K562 (cell line): ENCODE measurements at regions not wholly inside any gene's neighbourhood (a gene's known extent, or its start where the extent isn't known, plus 50 kb on each side); places are given as distances from the start of the nearest gene placed in this dataset.

ENCODE experiments used
- ATAC-seq: fragments of 200-7000 bp; cut with Tn5 transposase; 3 replicates; pipeline ENCODE4 v1.9.1; 2020; ENCODE audit warnings: moderate library complexity
- BruUV-seq: library from RNA; stranded (reverse); fragments of 400-500 nt; replicated peaks from 2 replicates; lab custom pipeline; 2021; lab: Mats Ljungman, UMichigan
- CTCF ChIA-PET: fragments of 300-600 bp; formaldehyde crosslinking; extraction: SDS; loops from one replicate; lab custom pipeline; 2021; ENCODE audit warnings: low intra/inter-chr PET ratio; lab: Yijun Ruan, JAX
- POLR2A ChIA-PET: fragments of 300-600, 350-650 bp; sonication (Branson Sonifier 250); formaldehyde crosslinking; extraction: SDS; loops from one replicate; lab custom pipeline; 2021; ENCODE audit warnings: antibody characterized with exemption, inconsistent platforms; lab: Yijun Ruan, JAX
- DNase-seq, 4 experiments: peaks; one replicate each; pipeline versions ENCODE4 v3.0.0 to v3.0.0-alpha.2; 2011 to 2018; ENCODE audit warnings: low spot score in 3 of 4, mixed read lengths in 3 of 4; ENCODE audit errors: extremely low read depth in 1 of 4
- FAIRE-seq: peaks from 2 replicates; lab custom pipeline; 2011; peaks lifted over from hg19 to GRCh38; lab: Jason Lieb, UNC
- H2AFZ ChIP-seq: 2 replicates; pipeline ENCODE4 v1.6.0; 2011; ENCODE audit warnings: low read depth, low read length, control low read depth, inconsistent platforms
- H3K27ac ChIP-seq: fragments of 200-600 bp; 3 replicates; pipeline ENCODE4 v1.8.0; 2011; ENCODE audit warnings: low read depth, mild to moderate bottlenecking, control low read depth, inconsistent platforms, low read length, moderate library complexity, mixed read lengths; ENCODE audit errors: extremely low read depth
- H3K27me3 ChIP-seq, 2 experiments: fragments of 300-600 bp in 1 of 2; 2 replicates in 1 of 2; 3 replicates in 1 of 2; pipeline versions ENCODE4 v1.6.0 to v1.8.0; 2011; ENCODE audit warnings: inconsistent platforms in 2 of 2, low read length in 2 of 2, mild to moderate bottlenecking in 1 of 2, mixed read lengths in 1 of 2, moderate library complexity in 1 of 2; ENCODE audit not compliant: control insufficient read depth in 2 of 2, insufficient read depth in 2 of 2
- H3K36me3 ChIP-seq: fragments of 300-600 bp; 3 replicates; pipeline ENCODE4 v1.8.0; 2011; ENCODE audit warnings: mild to moderate bottlenecking, low read length, inconsistent platforms; ENCODE audit not compliant: control insufficient read depth, insufficient read depth
- H3K4me1 ChIP-seq, 2 experiments: fragments of 200-600 bp in 1 of 2; replicated peaks in 1 of 2; 2 replicates in 1 of 2; 3 replicates in 1 of 2; pipeline versions ENCODE4 v1.5.1 to v1.8.0; 2011; ENCODE audit warnings: inconsistent platforms in 2 of 2, low read length in 2 of 2, mild to moderate bottlenecking in 1 of 2, mixed read lengths in 1 of 2, moderate library complexity in 1 of 2; ENCODE audit not compliant: control insufficient read depth in 2 of 2, insufficient read depth in 2 of 2
- H3K4me2 ChIP-seq: 2 replicates; pipeline ENCODE4 v1.6.1; 2011; ENCODE audit warnings: low read length, control low read depth, inconsistent platforms, mixed read lengths; ENCODE audit not compliant: insufficient read depth
- H3K4me3 ChIP-seq: fragments of 200-600 bp; sonication (generic), shearing (Covaris generic); 2 replicates; pipeline ENCODE4 v1.5.1; 2016; ENCODE audit warnings: control low read depth, inconsistent platforms
- H3K79me2 ChIP-seq: fragments of 200-600 bp; 3 replicates; pipeline ENCODE4 v1.8.0; 2011; ENCODE audit warnings: low read length, inconsistent platforms; ENCODE audit not compliant: control insufficient read depth, insufficient read depth
- H3K9ac ChIP-seq, 2 experiments: 2 replicates each; pipeline versions ENCODE4 v1.6.0 to v1.6.1; 2011; ENCODE audit warnings: low read depth in 2 of 2, low read length in 2 of 2, control low read depth in 1 of 2, inconsistent platforms in 1 of 2, mild to moderate bottlenecking in 1 of 2, mixed read lengths in 1 of 2; ENCODE audit not compliant: insufficient read depth in 1 of 2
- H3K9me1 ChIP-seq: one replicate; pipeline ENCODE4 v1.6.0; 2011; ENCODE audit warnings: inconsistent platforms, mild to moderate bottlenecking, low read length, moderate library complexity; ENCODE audit not compliant: control insufficient read depth, insufficient read depth
- H3K9me3 ChIP-seq: replicated peaks from 2 replicates; pipeline ENCODE4 v1.5.1; 2011; ENCODE audit warnings: low read depth, low read length, inconsistent platforms; ENCODE audit not compliant: control insufficient read depth, insufficient read depth
- H4K20me1 ChIP-seq: replicated peaks from 2 replicates; pipeline ENCODE4 v1.6.1; 2011; ENCODE audit warnings: low read length, inconsistent platforms, mixed read lengths; ENCODE audit not compliant: control insufficient read depth, insufficient read depth
- CREB1 ChIP-seq, 2 experiments: sonication (generic) in 1 of 2; formaldehyde crosslinking in 1 of 2; IDR thresholded peaks; 2 replicates each; pipeline versions ENCODE4 v1.6.1 to v1.8.0; 2012 to 2022; ENCODE audit warnings: inconsistent platforms in 1 of 2, mild to moderate bottlenecking in 1 of 2, missing genetic modification reagents in 1 of 2, moderate library complexity in 1 of 2
- ETV6 ChIP-seq, 3 experiments: fragments of 150-350 bp in 1 of 3; sonication (generic) in 1 of 3; formaldehyde crosslinking in 1 of 3; IDR thresholded peaks; 2 replicates each; pipeline versions ENCODE4 v1.6.1 to v1.8.0; 2014 to 2022; ENCODE audit warnings: borderline replicate concordance in 2 of 3, low read depth in 2 of 3, antibody characterized with exemption in 1 of 3, low read length in 1 of 3, mild to moderate bottlenecking in 1 of 3, missing genetic modification reagents in 1 of 3
- GABPA ChIP-seq: fragments of 200-800 bp; sonication (Bioruptor generic); conservative IDR thresholded peaks from 2 replicates; pipeline ENCODE4 v1.6.1; 2016; ENCODE audit warnings: low read depth, missing genetic modification characterization, missing compliant biosample characterization
- HMBOX1 ChIP-seq: sonication (generic); IDR thresholded peaks from 2 replicates; pipeline ENCODE4 v1.6.1; 2016
- ID3 ChIP-seq, 2 experiments: fragments of 250-450 bp in 1 of 2; fragments of 450-650 bp in 1 of 2; sonication (Bioruptor Pico) in 1 of 2; IDR thresholded peaks; 2 replicates each; pipeline versions ENCODE4 v1.6.1 to v1.8.0; 2016 to 2021; ENCODE audit warnings: mild to moderate bottlenecking in 2 of 2, moderate library complexity in 2 of 2, missing compliant biosample characterization in 1 of 2, missing genetic modification characterization in 1 of 2
- KDM2B ChIP-seq: fragments of 250-450 bp; sonication (Bioruptor Pico); IDR thresholded peaks from 2 replicates; pipeline ENCODE4 v1.8.0; 2021; ENCODE audit warnings: mild to moderate bottlenecking, moderate library complexity
- MCM7 ChIP-seq, 2 experiments: fragments of 450-650 bp; IDR thresholded peaks; 2 replicates each; pipeline ENCODE4 v1.6.1; 2016 to 2018
- PREB ChIP-seq: sonication (generic); formaldehyde crosslinking; IDR thresholded peaks from 2 replicates; pipeline ENCODE4 v1.8.1; 2023; ENCODE audit warnings: mild to moderate bottlenecking, missing genetic modification reagents
- RCOR1 ChIP-seq, 2 experiments: IDR thresholded peaks; 2 replicates each; pipeline ENCODE4 v1.6.1; 2012; ENCODE audit warnings: low read depth in 2 of 2, low read length in 2 of 2, borderline replicate concordance in 1 of 2, improper control_type of control experiment in 1 of 2
- TCF7L2 ChIP-seq: fragments of 150-350 bp; IDR thresholded peaks from 2 replicates; pipeline ENCODE4 v1.6.1; 2016; ENCODE audit warnings: low read depth, mild to moderate bottlenecking, low read length, moderate library complexity
- TFE3 ChIP-seq: fragments of 450-650 bp; formaldehyde crosslinking; IDR thresholded peaks from 2 replicates; pipeline ENCODE4 v1.4.0; 2020; ENCODE audit warnings: mild to moderate bottlenecking, mixed read lengths
- ZNF445 ChIP-seq: fragments of 250-450 bp; sonication (Bioruptor Pico); IDR thresholded peaks from 2 replicates; pipeline ENCODE4 v1.4.0; 2020; ENCODE audit warnings: low read depth, mild to moderate bottlenecking, moderate library complexity
- ZSCAN29 ChIP-seq: fragments of 450-650 bp; IDR thresholded peaks from 2 replicates; pipeline ENCODE4 v1.6.1; 2017
- WGBS: fragments of 100-300 bp; shearing (Covaris generic); methylation state at CpG from one replicate; pipeline ENCODE4 v1.1.6; 2016; ENCODE audit warnings: low coverage, mixed read lengths; ENCODE audit not compliant: insufficient coverage; ENCODE audit errors: missing lambda C conversion rate; 5-methylcytosine and 5-hydroxymethylcytosine counted together
- in situ Hi-C: fragments of 300-500 bp; cut with MboI; formaldehyde crosslinking; loops from 4 replicates; pipeline ENCODE4 v1.15.0; 2018; ENCODE audit warnings: inconsistent platforms, mixed read lengths
- intact Hi-C: fragments of 100-400 bp; cut with micrococcal nuclease; formaldehyde crosslinking; loops from 2 replicates; pipeline ENCODE4 v1.14.2; 2022

- no peak for DNase-seq
- CTCF ChIA-PET = no interaction called here
- POLR2A ChIA-PET = no interaction called here
- H3K9ac ChIP-seq = no peak overlapping the region
- no peaks in the 10 kb centered on the region for H3K79me2 ChIP-seq
- 0 out of 2 replicates have a peak, but pooled peaks cover 4% of the 10 kb centered on the region for H4K20me1 ChIP-seq
- no peak for ATAC-seq
- H3K9me3 ChIP-seq = no peaks in the 10 kb centered on the region
- H3K27ac ChIP-seq = no peak overlapping the region
- H3K4me2 ChIP-seq = no peak overlapping the region
- BruUV-seq = no TSS peak
- no peak overlapping the region for H2AFZ ChIP-seq
- no peaks in the 10 kb centered on the region for H3K4me1 ChIP-seq
- WGBS = 4% methylated on average over 4 of the region's 4 CpGs
- H3K36me3 ChIP-seq = no peaks in the 10 kb centered on the region
- no peaks in the 10 kb centered on the region for H3K27me3 ChIP-seq
- no peaks in the 10 kb centered on the region for H3K9me1 ChIP-seq
- in situ Hi-C loops (no loop called here), intact Hi-C loops (no loop called here)
- FAIRE-seq = no peak
- H3K4me3 ChIP-seq = no peak overlapping the region
- TF ChIP-seq ETV6 (IDR thresholded peaks at IDR 0.05; ENCODE audit: borderline replicate concordance in 1 of 2, low read depth in 2 of 2, low read length in 1 of 2) (no peak), ETV6 (CRISPR knock-in tag; IDR thresholded peaks at IDR 0.05; ENCODE audit: borderline replicate concordance) (no peak), ZSCAN29 (no peak), TCF7L2 (no peak), HMBOX1 (no peak), GABPA (tag) (no peak), ZNF445 (CRISPR knock-in tag) (no peak), RCOR1 (IDR thresholded peaks at IDR 0.05; ENCODE audit: borderline replicate concordance in 1 of 2, low read depth in 2 of 2, low read length in 2 of 2) (no peak), MCM7 (IDR thresholded peaks at IDR 0.05) (no peak), CREB1 (IDR thresholded peaks at IDR 0.05) (no peak), CREB1 (CRISPR knock-in tag; IDR thresholded peaks at IDR 0.05) (no peak), TFE3 (no peak), ID3 (CRISPR knock-in tag; IDR thresholded peaks at IDR 0.05) (no peak), ID3 (tag; IDR thresholded peaks at IDR 0.05) (no peak), PREB (no peak), KDM2B (CRISPR knock-in tag) (no peak)
Measured at GRCh38 chr11:112842151-112842550, 119.1 kb upstream of the NCAM1 start.
